Vagina (tissue), 2 donors: ENCODE measurements at regions not wholly inside any gene's neighbourhood (a gene's known extent, or its start where the extent isn't known, plus 50 kb on each side); places are given as distances from the start of the nearest gene placed in this dataset.

Experiments used
- POLR2A ChIP-seq, 2 donors: fragments of 450-650 bp; IDR thresholded peaks; one replicate each; pipeline ENCODE4 v1.6.1; 2017; ENCODE audit warnings: antibody characterized with exemption in 2 of 2, mild to moderate bottlenecking in 2 of 2, moderate library complexity in 2 of 2
- TF ChIP-seq, protein P1 (sequence below), 3 experiments: fragments of 450-650 bp in 2 of 3; fragments of 200-600 bp in 1 of 3; sonication (generic) in 1 of 3; IDR thresholded peaks; one replicate each; pipeline ENCODE4 v1.5.1; 2017 to 2019; ENCODE audit warnings: antibody characterized with exemption in 3 of 3, mild to moderate bottlenecking in 2 of 3, moderate library complexity in 2 of 3

DNA sequence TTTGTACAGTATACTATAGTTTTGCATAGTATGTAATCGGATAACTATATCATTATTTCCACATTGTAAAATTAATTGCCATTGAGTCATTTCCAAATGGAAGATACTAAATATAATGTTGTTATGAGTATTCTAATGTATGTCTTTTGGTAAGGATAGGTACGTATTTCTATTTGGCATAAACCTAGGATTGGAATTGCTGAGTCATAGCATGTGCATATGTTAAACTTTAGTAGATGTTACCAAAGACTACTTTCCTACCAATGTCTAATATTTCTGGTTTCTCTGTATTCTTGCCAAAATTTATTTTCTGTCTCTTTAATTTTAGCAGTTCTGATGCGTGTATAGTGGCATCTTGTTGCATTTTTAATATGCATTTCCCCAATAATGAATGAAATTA, 825.1 kb upstream of the ARRDC3 start:
- TF ChIP-seq, protein P1, sequence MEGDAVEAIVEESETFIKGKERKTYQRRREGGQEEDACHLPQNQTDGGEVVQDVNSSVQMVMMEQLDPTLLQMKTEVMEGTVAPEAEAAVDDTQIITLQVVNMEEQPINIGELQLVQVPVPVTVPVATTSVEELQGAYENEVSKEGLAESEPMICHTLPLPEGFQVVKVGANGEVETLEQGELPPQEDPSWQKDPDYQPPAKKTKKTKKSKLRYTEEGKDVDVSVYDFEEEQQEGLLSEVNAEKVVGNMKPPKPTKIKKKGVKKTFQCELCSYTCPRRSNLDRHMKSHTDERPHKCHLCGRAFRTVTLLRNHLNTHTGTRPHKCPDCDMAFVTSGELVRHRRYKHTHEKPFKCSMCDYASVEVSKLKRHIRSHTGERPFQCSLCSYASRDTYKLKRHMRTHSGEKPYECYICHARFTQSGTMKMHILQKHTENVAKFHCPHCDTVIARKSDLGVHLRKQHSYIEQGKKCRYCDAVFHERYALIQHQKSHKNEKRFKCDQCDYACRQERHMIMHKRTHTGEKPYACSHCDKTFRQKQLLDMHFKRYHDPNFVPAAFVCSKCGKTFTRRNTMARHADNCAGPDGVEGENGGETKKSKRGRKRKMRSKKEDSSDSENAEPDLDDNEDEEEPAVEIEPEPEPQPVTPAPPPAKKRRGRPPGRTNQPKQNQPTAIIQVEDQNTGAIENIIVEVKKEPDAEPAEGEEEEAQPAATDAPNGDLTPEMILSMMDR (IDR thresholded peaks at IDR 0.05): no peak
- TF ChIP-seq POLR2A (IDR thresholded peaks at IDR 0.05): no peak
